ENCODE measurements at regions not wholly inside any gene's neighbourhood (a gene's known extent, or its start where the extent isn't known, plus 50 kb on each side); places are given as distances from the start of the nearest gene placed in this dataset.

- DNase-seq: no peak
- H3K9me3 ChIP-seq (replicated peaks in 1 of 3): no peaks in the 10 kb centered on the region
- intact Hi-C loops (cut with DNase I): no loop called here
- no peak overlapping the region for H3K27ac ChIP-seq
- no peaks in the 10 kb centered on the region for H3K27me3 ChIP-seq
- TF ChIP-seq CTCF (IDR thresholded peaks at IDR 0.05) (no peak), POLR2A (IDR thresholded peaks at IDR 0.05) (no peak)
- H3K4me1 ChIP-seq (replicated peaks in 1 of 2): no peaks in the 10 kb centered on the region
- 78 to 89% (median 81%) methylated on average over 3 of the region's 3 CpGs for WGBS, 4 donors
- H3K36me3 ChIP-seq (replicated peaks in 1 of 2): no peaks in the 10 kb centered on the region
- H3K4me3 ChIP-seq: no peak overlapping the region
Observed at GRCh38 chr3:59540241-59540640, 490.4 kb upstream of the CFAP20DC start.

DNA sequence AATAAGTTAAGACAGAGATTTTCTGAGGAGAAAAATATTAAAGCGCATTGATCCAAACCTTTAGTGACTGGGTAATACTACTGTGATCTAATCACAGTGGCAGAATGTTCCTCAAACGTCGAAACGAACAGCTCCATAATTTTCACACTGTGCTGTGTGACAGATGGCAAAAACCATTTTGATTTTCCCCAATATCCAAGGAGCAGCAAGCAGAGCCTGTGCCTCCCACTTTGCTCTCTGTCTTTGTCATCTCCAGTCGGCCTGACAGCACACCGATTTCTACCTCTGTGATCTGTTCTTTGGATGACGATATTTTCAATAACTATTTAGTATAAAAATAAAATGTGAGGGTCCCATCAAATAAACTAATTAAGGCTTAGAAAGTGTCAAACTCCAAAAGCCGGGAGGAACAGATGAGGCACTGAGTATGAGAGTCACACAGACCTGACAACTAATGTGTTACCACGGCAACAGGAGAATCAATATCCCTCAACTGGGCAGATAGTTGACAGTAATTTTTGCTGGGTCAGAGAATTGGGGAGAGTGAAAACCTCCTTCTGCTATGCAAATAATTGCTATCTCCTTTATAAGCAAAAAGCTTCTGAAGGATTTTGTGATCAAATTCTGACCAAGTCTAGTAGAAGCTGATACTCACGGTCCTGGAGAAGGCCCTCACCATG is 489.1 kb upstream of the CFAP20DC start:
- TF ChIP-seq CTCF (IDR thresholded peaks at IDR 0.05) (no peak), POLR2A (IDR thresholded peaks at IDR 0.05) (no peak)
- Histone ChIP-seq H3K27me3 (no peaks in the 10 kb centered on the region), H3K27ac (no peak overlapping the region), H3K36me3 (replicated peaks in 1 of 2) (no peaks in the 10 kb centered on the region), H3K4me1 (replicated peaks in 1 of 2) (no peaks in the 10 kb centered on the region), H3K9me3 (replicated peaks in 1 of 3) (no peaks in the 10 kb centered on the region), H3K4me3 (no peak overlapping the region)
- DNase-seq: no peak
- intact Hi-C loops (cut with DNase I): no loop called here
- WGBS, 4 donors: 78 to 85% (median 83%) methylated on average over 10 of the region's 10 CpGs

DNA sequence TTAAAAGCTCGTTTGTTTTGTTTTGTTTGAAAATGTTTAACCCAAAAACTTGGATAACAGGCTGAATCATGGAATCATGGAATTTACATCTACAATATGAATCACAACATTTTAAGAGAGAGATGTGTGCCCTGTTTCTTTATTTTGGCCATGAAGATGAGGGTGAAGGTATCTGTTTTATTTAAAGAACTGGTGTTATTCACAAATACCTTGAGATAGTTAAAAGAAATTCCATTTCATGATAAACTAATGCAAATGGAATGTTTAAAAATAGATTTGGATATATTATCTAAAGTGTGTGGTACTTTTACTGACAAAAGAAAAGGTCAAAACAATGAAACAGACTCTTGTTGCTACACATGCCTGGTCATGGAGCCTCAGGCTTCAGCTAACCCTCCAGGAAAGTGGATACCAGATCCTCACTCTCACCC is 486.0 kb upstream of the CFAP20DC start:
- H3K4me3 ChIP-seq: no peak overlapping the region
- no peak for DNase-seq
- WGBS, 4 donors: 31 to 43% (median 36%) methylated on average over 1 of the region's 1 CpG
- H3K27me3 ChIP-seq: no peaks in the 10 kb centered on the region
- no peaks in the 10 kb centered on the region for H3K36me3 ChIP-seq (replicated peaks in 1 of 2)
- intact Hi-C loops (cut with DNase I): no loop called here
- no peak overlapping the region for H3K27ac ChIP-seq
- no peaks in the 10 kb centered on the region for H3K4me1 ChIP-seq (replicated peaks in 1 of 2)
- no peaks in the 10 kb centered on the region for H3K9me3 ChIP-seq (replicated peaks in 1 of 3)
- TF ChIP-seq POLR2A (IDR thresholded peaks at IDR 0.05): no peak
- TF ChIP-seq CTCF (IDR thresholded peaks at IDR 0.05): no peak

DNA sequence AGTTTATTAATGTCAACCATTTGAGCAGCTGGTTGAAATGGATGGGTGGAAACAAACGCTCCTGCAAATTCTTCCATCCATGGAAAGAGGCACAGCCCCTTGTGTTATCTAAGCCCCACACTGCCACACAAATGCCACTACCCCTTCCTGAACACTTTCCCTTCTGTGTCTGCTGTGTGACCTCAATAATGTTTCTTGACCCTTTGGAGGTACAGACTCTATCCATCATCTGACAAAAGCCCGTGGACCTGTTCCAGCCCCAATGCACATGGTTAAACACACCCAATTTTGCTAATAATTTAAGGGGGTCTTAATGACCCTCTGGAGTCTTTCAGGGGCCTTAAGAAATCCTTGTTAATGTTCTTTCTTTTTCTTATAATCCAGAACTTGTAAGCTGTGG is 482.2 kb upstream of the CFAP20DC start:
- TF ChIP-seq CTCF (IDR thresholded peaks at IDR 0.05) (no peak), POLR2A (IDR thresholded peaks at IDR 0.05) (no peak)
- no peaks in the 10 kb centered on the region for H3K4me1 ChIP-seq (replicated peaks in 1 of 2)
- no peak overlapping the region for H3K27ac ChIP-seq
- 41 to 58% (median 48%) methylated on average over 2 of the region's 2 CpGs for WGBS, 4 donors
- H3K36me3 ChIP-seq (replicated peaks in 1 of 2): no peaks in the 10 kb centered on the region
- H3K27me3 ChIP-seq: peaks cover 4% of the 10 kb centered on the region
- DNase-seq: no peak
- no peak overlapping the region for H3K4me3 ChIP-seq
- intact Hi-C loops (cut with DNase I): no loop called here
- no peaks in the 10 kb centered on the region for H3K9me3 ChIP-seq (replicated peaks in 1 of 3)
